ENCODE measurements at regions not wholly inside any gene's neighbourhood (a gene's known extent, or its start where the extent isn't known, plus 50 kb on each side); places are given as distances from the start of the nearest gene placed in this dataset.

GRCh38 chr13:74320282-74320681 lies 186.1 kb upstream of the KLF12 start:
- DNase-seq (ENCODE audit: low read depth in 1 of 2, low spot score in 1 of 2): no peak

GRCh38 chr13:74316547-74316946 lies 182.3 kb upstream of the KLF12 start:
- DNase-seq (ENCODE audit: low read depth in 1 of 2, low spot score in 1 of 2): no peak

- no peak for DNase-seq (ENCODE audit: low read depth in 1 of 2, low spot score in 1 of 2)
These were observed 172.3 kb upstream of the KLF12 start for GRCh38 chr13:74306496-74306895.

GRCh38 chr13:74305876-74306275 lies 171.7 kb upstream of the KLF12 start:
- no peak for DNase-seq (ENCODE audit: low read depth in 1 of 2, low spot score in 1 of 2)

- no peak for DNase-seq (ENCODE audit: low read depth in 1 of 2, low spot score in 1 of 2)
These were observed 167.2 kb upstream of the KLF12 start for GRCh38 chr13:74301258-74301935.

GRCh38 chr13:74300162-74300561 lies 166.0 kb upstream of the KLF12 start:
- DNase-seq (ENCODE audit: low read depth in 1 of 2, low spot score in 1 of 2): no peak

- no peak for DNase-seq (ENCODE audit: low read depth in 1 of 2, low spot score in 1 of 2)
These were observed 165.5 kb upstream of the KLF12 start for GRCh38 chr13:74299721-74300120.

GRCh38 chr13:74298923-74299322 lies 164.7 kb upstream of the KLF12 start:
- no peak for DNase-seq (ENCODE audit: low read depth in 1 of 2, low spot score in 1 of 2)

- DNase-seq (ENCODE audit: low read depth in 1 of 2, low spot score in 1 of 2): peak in 1 of 2 donors; percentile 31
These were observed 155.9 kb upstream of the KLF12 start for GRCh38 chr13:74289861-74290773.

GRCh38 chr13:74289107-74289506 lies 154.9 kb upstream of the KLF12 start:
- no peak for DNase-seq (ENCODE audit: low read depth in 1 of 2, low spot score in 1 of 2)

GRCh38 chr13:74288361-74288911 lies 154.2 kb upstream of the KLF12 start:
- no peak for DNase-seq (ENCODE audit: low read depth in 1 of 2, low spot score in 1 of 2)

GRCh38 chr13:74287724-74288169 lies 153.5 kb upstream of the KLF12 start:
- DNase-seq (ENCODE audit: low read depth in 1 of 2, low spot score in 1 of 2): peak; percentile 20 to 75

GRCh38 chr13:74280795-74281490 lies 146.7 kb upstream of the KLF12 start:
- no peak for DNase-seq (ENCODE audit: low read depth in 1 of 2, low spot score in 1 of 2)

- no peak for DNase-seq (ENCODE audit: low read depth in 1 of 2, low spot score in 1 of 2)
These were observed 146.0 kb upstream of the KLF12 start for GRCh38 chr13:74280093-74280794.

GRCh38 chr13:74278901-74279300 lies 144.7 kb upstream of the KLF12 start:
- no peak for DNase-seq (ENCODE audit: low read depth in 1 of 2, low spot score in 1 of 2)

GRCh38 chr13:74274916-74275315 lies 140.7 kb upstream of the KLF12 start:
- no peak for DNase-seq (ENCODE audit: low read depth in 1 of 2, low spot score in 1 of 2)

- DNase-seq (ENCODE audit: low read depth in 1 of 2, low spot score in 1 of 2): no peak
These were observed 139.4 kb upstream of the KLF12 start for GRCh38 chr13:74273581-74273980.

- no peak for DNase-seq (ENCODE audit: low read depth in 1 of 2, low spot score in 1 of 2)
These were observed 138.6 kb upstream of the KLF12 start for GRCh38 chr13:74272826-74273225.

GRCh38 chr13:74270018-74270417 lies 135.8 kb upstream of the KLF12 start:
- no peak for DNase-seq (ENCODE audit: low read depth in 1 of 2, low spot score in 1 of 2)

- DNase-seq (ENCODE audit: low read depth in 1 of 2, low spot score in 1 of 2): no peak
These were observed 132.7 kb upstream of the KLF12 start for GRCh38 chr13:74266861-74267260.

GRCh38 chr13:74266309-74266708 lies 132.1 kb upstream of the KLF12 start:
- no peak for DNase-seq (ENCODE audit: low read depth in 1 of 2, low spot score in 1 of 2)

Measured in activated CD4-positive, alpha-beta T cell treated with anti-CD3 and anti-CD28 coated beads, Interleukin-2, amount 50 U/mL, for 24 hours (primary cell).